SU-DHL-6 (cell line): ENCODE measurements at regions not wholly inside any gene's neighbourhood (a gene's known extent, or its start where the extent isn't known, plus 50 kb on each side); places are given as distances from the start of the nearest gene placed in this dataset.

Experiments used
- H2AFZ ChIP-seq: fragments of 200-600 bp; sonication (generic); 2 replicates; pipeline ENCODE4 v1.6.1; 2014; ENCODE audit warnings: low read depth, mild to moderate bottlenecking, moderate library complexity, mixed read lengths, antibody characterized with exemption, low read length; ENCODE audit not compliant: severe bottlenecking
- H3F3A ChIP-seq: fragments of 200-600 bp; shearing (Covaris generic); 2 replicates; pipeline ENCODE4 v1.6.0; 2016; ENCODE audit warnings: antibody characterized with exemption, mild to moderate bottlenecking; ENCODE audit not compliant: insufficient read depth
- H3K27ac ChIP-seq: fragments of 200-600 bp; sonication (generic); 2 replicates; pipeline ENCODE4 v1.5.1; 2016; ENCODE audit warnings: low read depth, mild to moderate bottlenecking, low read length, moderate library complexity, mixed read lengths
- H3K27me3 ChIP-seq: fragments of 200-600 bp; sonication (generic), shearing (Covaris generic); 2 replicates; pipeline ENCODE4 v1.6.0; 2014; ENCODE audit warnings: mild to moderate bottlenecking, low read length
- H3K36me3 ChIP-seq: fragments of 200-600 bp; sonication (generic); 2 replicates; pipeline ENCODE4 v1.6.1; 2014; ENCODE audit warnings: mild to moderate bottlenecking, low read length, mixed read lengths
- H3K4me2 ChIP-seq: fragments of 300-600, 200-600 bp; shearing (Covaris generic), sonication (generic); 2 replicates; pipeline ENCODE4 v1.6.0; 2014; ENCODE audit warnings: low read length, low read depth, mild to moderate bottlenecking; ENCODE audit not compliant: poor library complexity, severe bottlenecking
- H3K4me3 ChIP-seq: fragments of 200-600 bp; sonication (generic); 2 replicates; pipeline ENCODE4 v1.5.1; 2014; ENCODE audit warnings: antibody characterized with exemption, low read length, mild to moderate bottlenecking, mixed read lengths; ENCODE audit not compliant: insufficient read depth, poor library complexity, severe bottlenecking
- H3K79me2 ChIP-seq: fragments of 200-600 bp; sonication (generic); 2 replicates; pipeline ENCODE4 v1.6.1; 2014; ENCODE audit warnings: mild to moderate bottlenecking, low read length, moderate library complexity; ENCODE audit not compliant: insufficient read depth
- H3K9ac ChIP-seq: fragments of 200-600 bp; sonication (generic); 2 replicates; pipeline ENCODE4 v1.7.0; 2014; ENCODE audit warnings: mild to moderate bottlenecking, low read length
- H3K9me2 ChIP-seq: fragments of 200-600 bp; sonication (generic); replicated peaks from 2 replicates; pipeline ENCODE4 v1.6.1; 2014; ENCODE audit warnings: low read length; ENCODE audit not compliant: insufficient read depth
- H3K9me3 ChIP-seq: fragments of 200-600 bp; sonication (generic); 2 replicates; pipeline ENCODE4 v1.6.1; 2014; ENCODE audit warnings: low read length, mixed read lengths; ENCODE audit not compliant: insufficient read depth
- H4K20me1 ChIP-seq: fragments of 200-600 bp; sonication (generic); 2 replicates; pipeline ENCODE4 v1.6.1; 2014; ENCODE audit warnings: low read depth, mild to moderate bottlenecking, antibody characterized with exemption, low read length, moderate library complexity, mixed read lengths
- CTCF ChIP-seq: fragments of 200-600 bp; sonication (generic); IDR thresholded peaks from one replicate; pipeline ENCODE4 v1.5.1; 2017; ENCODE audit warnings: antibody characterized with exemption, mild to moderate bottlenecking, low read length, moderate library complexity; ENCODE audit not compliant: insufficient read depth, poor library complexity, severe bottlenecking
- EZH2phosphoT487 ChIP-seq: fragments of 200-600 bp; sonication (generic), shearing (Covaris generic); conservative IDR thresholded peaks from 2 replicates; pipeline ENCODE4 v1.6.1; 2018; ENCODE audit warnings: mild to moderate bottlenecking, antibody characterized with exemption, low read length, moderate library complexity, mixed read lengths

- Histone ChIP-seq H2AFZ (no peak overlapping the region), H3K9ac (no peak overlapping the region), H3F3A (no peaks in the 10 kb centered on the region), H3K79me2 (no peaks in the 10 kb centered on the region), H3K36me3 (no peaks in the 10 kb centered on the region), H3K9me3 (no peaks in the 10 kb centered on the region), H3K27ac (no peak overlapping the region), H4K20me1 (no peaks in the 10 kb centered on the region), H3K27me3 (no peaks in the 10 kb centered on the region), H3K9me2 (no peaks in the 10 kb centered on the region), H3K4me2 (no peak overlapping the region), H3K4me3 (no peak overlapping the region)
- no peak for TF ChIP-seq EZH2phosphoT487
- TF ChIP-seq CTCF: no peak
Observed at GRCh38 chr2:67725731-67726130, 328.6 kb downstream of the ETAA1 start.

DNA sequence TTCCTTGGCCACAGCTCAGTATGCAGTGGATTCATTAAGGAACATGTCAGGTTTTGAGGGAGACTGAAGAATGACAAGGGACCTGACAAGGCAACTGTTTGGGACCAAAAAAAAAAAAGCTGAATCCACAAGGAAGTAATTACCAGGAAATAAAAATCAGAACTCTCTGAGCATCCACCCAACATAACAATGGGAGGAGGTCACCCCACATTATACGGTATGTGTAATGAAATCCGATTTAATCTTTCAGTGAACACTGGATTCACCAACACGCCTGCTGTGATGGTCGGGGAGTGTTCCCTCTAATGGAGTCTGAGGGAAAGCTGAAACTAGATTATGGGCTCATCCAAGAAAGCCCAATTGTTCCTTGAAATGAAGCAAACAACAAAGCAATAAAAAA, 329.3 kb downstream of the ETAA1 start:
- no peak overlapping the region for H3K27ac ChIP-seq
- H3K27me3 ChIP-seq: no peaks in the 10 kb centered on the region
- H3K36me3 ChIP-seq: no peaks in the 10 kb centered on the region
- no peaks in the 10 kb centered on the region for H3K9me2 ChIP-seq
- no peak overlapping the region for H3K9ac ChIP-seq
- H2AFZ ChIP-seq: no peak overlapping the region
- no peak overlapping the region for H3K4me3 ChIP-seq
- no peaks in the 10 kb centered on the region for H3F3A ChIP-seq
- H3K4me2 ChIP-seq: no peak overlapping the region
- no peak for TF ChIP-seq EZH2phosphoT487
- no peak for TF ChIP-seq CTCF
- H4K20me1 ChIP-seq: no peaks in the 10 kb centered on the region
- no peaks in the 10 kb centered on the region for H3K9me3 ChIP-seq
- H3K79me2 ChIP-seq: no peaks in the 10 kb centered on the region

- no peaks in the 10 kb centered on the region for H3K79me2 ChIP-seq
- H3K27me3 ChIP-seq: no peaks in the 10 kb centered on the region
- no peaks in the 10 kb centered on the region for H3K9me3 ChIP-seq
- no peaks in the 10 kb centered on the region for H4K20me1 ChIP-seq
- H3K4me3 ChIP-seq: no peak overlapping the region
- no peaks in the 10 kb centered on the region for H3F3A ChIP-seq
- no peak overlapping the region for H2AFZ ChIP-seq
- H3K27ac ChIP-seq: no peak overlapping the region
- no peak for TF ChIP-seq EZH2phosphoT487
- TF ChIP-seq CTCF: no peak
- no peaks in the 10 kb centered on the region for H3K36me3 ChIP-seq
- no peak overlapping the region for H3K4me2 ChIP-seq
- no peak overlapping the region for H3K9ac ChIP-seq
- H3K9me2 ChIP-seq: no peaks in the 10 kb centered on the region
Observed at GRCh38 chr2:67727131-67727530, 330.0 kb downstream of the ETAA1 start.

GRCh38 chr2:67727623-67728022, 330.5 kb downstream of the ETAA1 start:
- Histone ChIP-seq H3K4me2 (no peak overlapping the region), H2AFZ (no peak overlapping the region), H4K20me1 (no peaks in the 10 kb centered on the region), H3K9me2 (no peaks in the 10 kb centered on the region), H3K27me3 (no peaks in the 10 kb centered on the region), H3K9ac (no peak overlapping the region), H3K4me3 (no peak overlapping the region), H3F3A (no peaks in the 10 kb centered on the region), H3K9me3 (no peaks in the 10 kb centered on the region), H3K79me2 (no peaks in the 10 kb centered on the region), H3K27ac (no peak overlapping the region), H3K36me3 (no peaks in the 10 kb centered on the region)
- TF ChIP-seq CTCF (no peak), EZH2phosphoT487 (no peak)
